ENCODE measurements at regions not wholly inside any gene's neighbourhood (a gene's known extent, or its start where the extent isn't known, plus 50 kb on each side); places are given as distances from the start of the nearest gene placed in this dataset.

- no peak for DNase-seq
These were observed 496.9 kb downstream of the PPARGC1A start for GRCh38 chr4:23392860-23393458.

DNA sequence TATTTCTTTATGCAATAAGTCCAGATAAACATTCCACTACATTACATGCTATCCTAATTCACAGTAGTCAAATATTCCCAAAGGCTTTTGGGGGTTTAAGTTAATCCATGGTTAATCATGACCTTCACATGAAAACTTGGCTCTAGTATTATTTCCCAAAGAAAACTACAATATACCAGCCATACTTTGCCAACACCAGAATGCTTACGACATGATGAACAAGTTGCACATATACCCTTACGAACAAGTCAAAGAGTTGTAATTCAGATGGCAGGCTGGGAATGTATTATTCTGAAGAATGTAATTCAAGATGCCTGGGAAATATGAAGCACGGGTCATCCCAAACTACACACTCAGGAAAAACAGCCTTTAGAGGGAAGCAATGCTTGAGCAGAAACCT, 499.6 kb downstream of the PPARGC1A start:
- no peak for DNase-seq

GRCh38 chr4:23388699-23389395, 501.0 kb downstream of the PPARGC1A start:
- no peak for DNase-seq

- no peak for DNase-seq
These were observed 501.6 kb downstream of the PPARGC1A start for GRCh38 chr4:23388255-23388654.

DNA sequence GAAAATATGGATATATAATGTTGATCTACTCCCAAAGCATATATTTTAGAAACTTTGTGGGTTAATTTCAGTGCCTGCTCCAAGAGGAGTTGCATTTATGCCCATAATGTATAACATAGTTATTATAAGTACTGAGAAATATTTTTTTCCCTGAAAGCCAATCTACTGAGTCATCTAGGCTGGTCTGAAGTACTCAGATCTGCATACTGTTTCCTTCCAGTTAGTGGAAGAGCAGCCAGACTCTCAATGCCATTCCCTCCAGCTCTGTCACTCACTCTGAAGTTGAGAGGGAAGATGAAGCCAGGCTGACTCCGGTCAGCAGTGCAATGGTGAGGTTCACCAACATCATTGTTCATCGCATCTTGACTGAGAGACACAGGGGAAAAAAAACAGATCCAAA, 505.1 kb downstream of the PPARGC1A start:
- DNase-seq, result no peak

DNA sequence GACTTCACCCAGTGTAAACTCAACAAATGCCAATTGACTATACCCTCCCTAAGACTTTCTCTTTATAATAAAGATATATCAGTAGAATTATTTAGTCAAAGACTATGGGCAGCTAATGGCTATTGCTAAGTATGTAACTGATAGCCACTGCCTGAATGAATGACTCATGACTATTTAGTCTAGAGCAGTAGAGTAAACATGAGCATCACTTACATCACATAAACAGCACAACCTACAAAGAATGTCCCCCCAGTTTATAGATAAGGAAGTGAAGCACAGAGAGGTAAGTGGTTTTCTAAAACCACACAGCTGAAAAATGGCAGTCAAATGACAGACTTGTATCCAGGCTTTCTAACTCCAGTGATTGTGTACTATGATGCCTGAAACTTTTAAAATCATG, 507.0 kb downstream of the PPARGC1A start:
- no peak for DNase-seq

DNA sequence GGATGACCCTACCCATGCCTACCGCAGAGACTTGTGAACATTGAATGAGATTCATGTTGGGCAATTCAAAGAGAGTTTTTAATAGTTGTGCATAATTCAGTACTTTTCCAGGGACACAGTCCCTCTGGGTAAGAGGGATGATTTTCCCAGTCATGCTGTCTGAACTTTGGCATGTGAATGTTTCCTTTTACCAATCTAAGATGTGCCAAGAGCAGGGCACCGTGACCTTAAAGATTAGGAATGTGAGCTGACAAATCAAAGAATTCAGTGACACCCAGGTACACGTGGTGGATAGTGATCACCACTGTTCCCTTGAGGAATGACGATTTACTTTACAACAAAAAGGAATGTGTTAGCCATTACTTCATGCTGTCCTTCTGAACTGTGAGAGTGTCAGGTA, 515.6 kb downstream of the PPARGC1A start:
- DNase-seq, result no peak

DNA sequence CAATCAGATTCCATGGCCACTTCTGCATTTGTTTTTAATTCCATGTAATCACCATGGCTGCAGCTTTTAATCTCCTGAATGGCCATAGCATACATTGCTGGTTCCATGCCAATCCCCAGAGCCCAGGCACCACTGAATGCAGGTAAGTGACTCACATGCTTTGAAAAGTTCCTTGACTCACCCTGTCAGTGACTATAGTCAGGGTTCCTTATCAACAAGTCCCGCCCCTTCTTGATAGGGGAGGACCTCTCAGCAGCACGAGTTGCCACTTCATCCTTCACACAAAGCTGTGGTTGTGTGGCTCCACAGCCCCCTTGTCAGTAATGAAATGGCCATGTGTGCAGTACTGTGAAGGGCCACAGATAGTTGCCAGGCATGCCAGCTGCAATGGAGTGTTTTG, 516.6 kb downstream of the PPARGC1A start:
- DNase-seq, result peak; percentile 41 to 72

DNA sequence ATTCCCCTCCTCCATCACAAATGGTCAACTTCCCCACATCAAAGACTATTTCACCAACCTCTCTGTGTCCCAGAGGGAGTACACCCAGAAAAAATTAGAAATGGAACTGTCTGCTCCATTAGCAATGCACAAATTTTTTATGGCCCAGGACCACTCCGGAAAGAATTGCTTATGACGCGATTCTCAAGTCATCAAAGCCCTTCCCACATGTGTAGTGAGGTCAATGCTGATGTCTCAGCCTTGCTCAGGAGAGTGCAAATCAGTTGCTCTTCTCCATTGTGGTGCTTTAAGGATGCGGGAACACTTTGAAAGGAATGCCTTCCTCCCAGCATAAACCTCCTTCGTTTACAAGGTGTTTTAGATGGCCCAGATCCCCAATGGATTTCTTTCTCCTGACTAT, 518.3 kb downstream of the PPARGC1A start:
- no peak for DNase-seq

- no peak for DNase-seq
These were observed 520.5 kb downstream of the PPARGC1A start for GRCh38 chr4:23369331-23369730.

DNA sequence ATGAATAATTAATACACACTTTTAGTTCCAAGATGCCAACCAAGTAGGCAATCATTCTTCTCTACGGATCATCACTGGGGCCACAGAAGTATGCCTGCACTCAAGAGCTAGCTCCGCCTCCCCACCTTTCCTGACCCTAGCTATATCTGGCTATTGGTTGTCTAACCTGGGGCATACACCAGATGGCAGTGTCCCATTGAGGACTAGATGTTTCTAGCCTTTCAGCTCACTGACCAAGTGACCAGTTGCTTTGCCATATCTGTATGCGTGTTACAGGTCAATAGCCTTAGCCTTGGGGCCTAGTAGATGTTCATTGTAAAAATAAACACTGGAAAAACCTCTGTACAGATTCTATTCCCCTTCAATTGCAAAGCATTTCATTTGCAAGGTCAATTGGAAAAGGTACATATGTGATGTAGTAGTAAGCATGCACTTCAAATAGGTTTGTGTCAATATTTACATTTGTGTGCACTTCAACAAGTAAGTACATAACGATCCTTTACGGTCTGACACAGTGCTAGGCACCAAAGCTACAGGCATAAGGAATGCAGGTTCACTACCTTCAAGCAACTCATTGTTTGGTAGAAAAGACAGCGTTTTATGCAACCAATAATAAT, 521.7 kb downstream of the PPARGC1A start:
- peak; percentile 17 to 28 for DNase-seq

GRCh38 chr4:23366557-23366906, 523.3 kb downstream of the PPARGC1A start:
- no peak for DNase-seq

DNA sequence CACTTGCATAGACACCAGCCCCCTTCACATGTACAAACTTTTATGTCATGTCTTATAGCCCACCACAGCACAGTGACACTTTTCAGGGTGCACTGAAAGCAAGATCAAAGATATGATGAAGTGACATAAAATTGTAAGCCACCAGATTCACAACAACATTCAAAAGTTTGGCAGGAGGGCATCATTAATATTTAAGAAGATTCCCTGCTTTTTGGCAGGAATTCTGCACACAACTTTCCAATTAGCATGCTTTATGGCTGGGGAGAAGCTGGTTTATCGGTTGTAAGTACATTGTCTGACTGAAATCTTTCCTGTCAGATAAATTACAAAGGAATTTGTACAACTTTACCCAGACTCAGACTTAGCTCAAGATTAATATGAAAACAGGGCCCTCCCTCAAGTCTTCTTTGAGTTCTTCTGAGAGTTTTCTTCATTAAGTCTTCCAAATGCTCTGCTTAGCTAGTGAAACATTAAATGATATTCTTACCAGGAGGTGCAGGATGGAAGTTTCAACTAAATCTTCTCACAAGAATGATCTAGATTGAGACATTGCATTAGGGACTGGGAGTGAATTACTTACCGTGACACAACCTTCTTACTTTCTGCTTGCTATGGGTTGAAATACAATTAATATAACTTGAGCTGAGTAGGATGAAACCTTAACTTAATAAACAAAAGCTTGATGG, 523.8 kb downstream of the PPARGC1A start:
- no peak for DNase-seq

GRCh38 chr4:23365086-23365485, 524.8 kb downstream of the PPARGC1A start:
- DNase-seq, result no peak

DNA sequence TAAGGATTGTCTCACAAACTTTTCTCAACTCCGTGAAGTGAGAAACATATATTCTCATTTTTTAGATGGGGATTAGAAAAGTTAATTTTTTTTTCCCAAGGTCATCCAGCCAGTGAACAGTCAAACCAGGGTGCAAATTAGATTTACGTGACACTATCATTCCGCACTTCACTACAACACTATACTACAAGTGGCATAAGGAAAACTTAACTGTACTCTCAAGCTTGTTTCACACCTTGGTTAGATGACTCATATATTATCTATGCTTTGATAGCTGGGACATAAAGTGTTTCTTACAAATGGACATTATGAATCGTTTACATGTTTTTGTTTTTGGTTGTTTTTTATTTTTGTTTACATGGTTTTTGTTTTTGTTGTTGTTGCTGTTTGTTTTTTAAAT, 525.7 kb downstream of the PPARGC1A start:
- DNase-seq, result no peak

DNA sequence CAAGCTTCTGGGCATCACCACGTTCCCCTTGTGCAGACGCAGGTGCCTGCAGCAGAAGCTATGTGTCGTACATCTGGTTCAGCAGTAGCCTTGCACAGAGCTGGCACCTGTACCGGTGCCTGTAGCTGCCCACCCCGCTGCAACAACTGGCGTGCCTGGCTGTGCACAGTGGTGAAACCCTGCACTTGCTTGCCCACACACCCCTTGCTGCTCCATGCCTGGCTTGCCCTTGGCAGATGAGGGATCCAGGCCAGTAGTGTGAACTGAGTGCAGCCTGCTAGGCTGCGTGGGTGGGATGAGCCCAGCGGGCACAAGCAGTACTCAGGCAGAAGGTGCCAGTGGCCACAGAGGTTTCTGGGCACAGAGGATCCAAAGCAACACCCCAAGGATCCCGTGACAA, 528.4 kb downstream of the PPARGC1A start:
- no peak for DNase-seq

GRCh38 chr4:23360718-23361117, 529.1 kb downstream of the PPARGC1A start:
- DNase-seq, result no peak

DNA sequence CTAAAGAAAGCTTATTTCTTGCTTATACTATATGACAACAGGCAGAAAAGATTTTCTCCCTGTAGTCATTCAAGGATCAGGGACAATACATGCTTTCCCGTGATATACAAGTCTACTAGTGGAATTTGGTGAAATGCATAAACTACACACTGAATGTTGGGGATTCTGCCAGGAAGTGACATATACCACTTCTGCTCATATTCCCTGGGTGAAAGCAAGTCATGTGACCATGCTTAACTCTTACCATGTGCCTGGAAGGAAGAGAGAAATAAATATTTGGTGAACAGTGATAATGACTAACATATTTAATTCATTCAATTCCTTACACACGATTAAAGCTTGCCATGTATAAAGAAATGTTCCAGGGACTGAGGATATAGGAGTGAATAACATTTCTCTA, 534.6 kb downstream of the PPARGC1A start:
- DNase-seq, result no peak

GRCh38 chr4:23353200-23353599, 536.6 kb downstream of the PPARGC1A start:
- DNase-seq, result no peak

DNA sequence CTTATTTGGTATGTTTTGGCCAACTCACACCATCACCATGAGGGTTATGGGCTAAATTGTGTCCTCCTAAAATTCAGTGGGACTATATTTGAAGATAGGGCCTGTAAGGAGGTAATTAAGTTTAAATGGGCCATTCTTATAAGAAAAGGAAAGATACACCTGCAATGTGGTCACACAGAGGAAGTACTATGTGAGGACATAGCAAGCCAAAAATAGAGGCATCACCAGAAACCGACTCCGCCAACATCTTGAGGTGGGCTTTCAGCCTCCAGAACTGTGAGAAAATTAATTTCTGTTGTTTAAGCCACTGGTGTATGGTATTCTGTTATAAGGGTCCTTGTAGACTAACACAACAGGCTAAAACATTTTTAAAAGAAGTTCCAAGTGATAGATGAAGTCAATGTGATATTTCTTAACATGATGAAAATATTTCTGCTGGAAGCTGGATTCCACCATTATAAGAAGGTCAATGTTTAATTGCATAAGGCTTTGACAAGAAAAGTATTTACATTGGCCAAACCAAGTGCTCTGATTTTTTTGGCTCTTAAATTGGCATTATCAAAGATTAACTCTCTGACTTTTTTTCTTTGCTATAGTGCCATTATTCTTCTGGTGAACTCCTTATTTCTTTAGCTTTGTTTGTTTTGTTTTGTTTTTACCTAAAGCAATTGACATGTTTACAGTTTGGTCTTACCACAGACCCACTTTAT, 540.9 kb downstream of the PPARGC1A start:
- no peak for DNase-seq

DNA sequence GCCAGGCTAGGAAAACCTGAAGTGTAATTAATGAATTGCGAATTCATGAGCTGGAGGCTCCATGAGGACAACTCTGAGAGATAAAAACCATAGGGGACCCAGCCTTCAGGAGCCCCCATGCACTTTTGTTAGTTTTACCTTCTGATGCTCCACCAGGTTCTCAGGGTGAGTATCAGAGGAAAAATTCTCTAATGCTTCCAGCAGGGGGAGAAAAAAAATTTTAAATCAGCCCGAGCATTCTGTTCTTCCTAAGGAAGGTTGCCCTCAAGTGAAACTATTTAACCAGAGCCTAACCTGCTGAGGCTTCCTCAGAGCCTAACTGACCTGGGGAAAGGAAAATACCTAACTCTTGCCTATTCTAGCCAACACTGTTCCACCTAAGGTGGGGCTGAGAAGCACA, 552.6 kb downstream of the PPARGC1A start:
- DNase-seq, result no peak

GRCh38 chr4:23333946-23334878, 555.6 kb downstream of the PPARGC1A start:
- DNase-seq, result peak; percentile 86 to 88
